ENCODE measurements at regions not wholly inside any gene's neighbourhood (a gene's known extent, or its start where the extent isn't known, plus 50 kb on each side); places are given as distances from the start of the nearest gene placed in this dataset.

DNA sequence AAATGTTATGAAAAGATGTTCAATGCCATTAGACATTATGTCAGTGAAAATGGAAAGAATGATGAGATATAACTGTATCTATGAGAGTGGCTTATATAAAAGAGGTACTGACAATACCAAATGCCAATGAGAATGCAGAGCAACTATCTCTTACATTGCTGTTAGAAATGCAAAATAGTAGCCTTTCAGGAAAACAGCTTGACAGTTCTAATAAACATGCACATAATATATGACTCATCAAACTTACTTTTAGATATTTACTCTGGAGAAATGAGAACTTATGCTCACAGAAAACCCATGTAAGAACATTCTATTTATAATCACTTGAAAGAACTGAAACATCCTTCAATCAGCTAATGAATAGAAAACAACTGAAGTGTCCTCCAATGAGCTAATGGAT lies 996.7 kb upstream of the ADGRL4 start:
- H3K27ac ChIP-seq (ENCODE audit: extremely low read length, insufficient read depth, low read length) = no peak overlapping the region
- ATAC-seq (no peak), DNase-seq (ENCODE audit: low spot score) (no peak), FAIRE-seq (no peak)
- H3K4me2 ChIP-seq (ENCODE audit: low read depth, low read length) = no peak overlapping the region
- H3K9ac ChIP-seq (ENCODE audit: insufficient read depth, low read depth, low read length) = no peak overlapping the region
- H3K4me1 ChIP-seq (ENCODE audit: insufficient read depth, low read length) = no peaks in the 10 kb centered on the region
- TF ChIP-seq ARNT (IDR thresholded peaks at IDR 0.05) (no peak), ZNF564 (CRISPR knock-in tag; IDR thresholded peaks at IDR 0.05) (no peak), HDAC1 (CRISPR knock-in tag; IDR thresholded peaks at IDR 0.05) (no peak), EP300 (IDR thresholded peaks at IDR 0.05; ENCODE audit: low read depth in 2 of 2, low read length in 2 of 2) (no peak), EP300 (CRISPR knock-in tag; IDR thresholded peaks at IDR 0.05; ENCODE audit: borderline replicate concordance) (no peak), ZFP36 (IDR thresholded peaks at IDR 0.05; ENCODE audit: borderline replicate concordance, low read depth, low read length, partially characterized antibody) (no peak), STAG1 (CRISPR knock-in tag; IDR thresholded peaks at IDR 0.05) (no peak), GATAD2A (CRISPR knock-in tag; IDR thresholded peaks at IDR 0.05) (no peak), ZNF746 (CRISPR knock-in tag; IDR thresholded peaks at IDR 0.05) (no peak), PATZ1 (CRISPR knock-in tag; IDR thresholded peaks at IDR 0.05) (no peak), HMG20B (CRISPR knock-in tag; conservative IDR thresholded peaks at IDR 0.05) (no peak), ETS1 (CRISPR knock-in tag; IDR thresholded peaks at IDR 0.05) (no peak), CENPX (CRISPR knock-in tag; IDR thresholded peaks at IDR 0.05) (no peak), EED (CRISPR knock-in tag; IDR thresholded peaks at IDR 0.05) (no peak)
- TF ChIP-seq, protein P1, sequence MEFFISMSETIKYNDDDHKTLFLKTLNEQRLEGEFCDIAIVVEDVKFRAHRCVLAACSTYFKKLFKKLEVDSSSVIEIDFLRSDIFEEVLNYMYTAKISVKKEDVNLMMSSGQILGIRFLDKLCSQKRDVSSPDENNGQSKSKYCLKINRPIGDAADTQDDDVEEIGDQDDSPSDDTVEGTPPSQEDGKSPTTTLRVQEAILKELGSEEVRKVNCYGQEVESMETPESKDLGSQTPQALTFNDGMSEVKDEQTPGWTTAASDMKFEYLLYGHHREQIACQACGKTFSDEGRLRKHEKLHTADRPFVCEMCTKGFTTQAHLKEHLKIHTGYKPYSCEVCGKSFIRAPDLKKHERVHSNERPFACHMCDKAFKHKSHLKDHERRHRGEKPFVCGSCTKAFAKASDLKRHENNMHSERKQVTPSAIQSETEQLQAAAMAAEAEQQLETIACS (CRISPR knock-in tag; IDR thresholded peaks at IDR 0.05) = no peak
- H3K4me3 ChIP-seq (replicated peaks in 1 of 3; ENCODE audit: insufficient read depth in 1 of 3, low read depth in 2 of 3, low read length in 3 of 3) = no peak overlapping the region
- H3K79me2 ChIP-seq (ENCODE audit: insufficient read depth, low read length) = no peaks in the 10 kb centered on the region
- H2AFZ ChIP-seq (ENCODE audit: low read length) = no peak overlapping the region
- BruUV-seq (replicated peaks) = no TSS peak
- POLR2A ChIA-PET = no interaction called here
- H3K27me3 ChIP-seq (ENCODE audit: control insufficient read depth in 1 of 2, insufficient read depth in 2 of 2, low read length in 2 of 2) = no peaks in the 10 kb centered on the region
- H3K9me3 ChIP-seq (ENCODE audit: low read length) = peaks cover 31% of the 10 kb centered on the region
- CTCF ChIA-PET (ENCODE audit: low intra/inter-chr PET ratio, low total read pairs) = no interaction called here
- intact Hi-C loops (cut with micrococcal nuclease; ENCODE audit: unreplicated experiment) (no loop called here), in situ Hi-C loops (cut with HindIII; ENCODE audit: extremely low pct_ligation_motif_present, low pct_unique_long_range_greater_than_20kb) (no loop called here)
- H3K36me3 ChIP-seq (replicated peaks in 1 of 2; ENCODE audit: control insufficient read depth in 1 of 2, insufficient read depth in 2 of 2, low read length in 2 of 2) = no peaks in the 10 kb centered on the region
- no peaks in the 10 kb centered on the region for H4K20me1 ChIP-seq (ENCODE audit: insufficient read depth, low read length)

Measured in HepG2 (cell line).